Lung (tissue), 11 donors: ENCODE measurements at regions not wholly inside any gene's neighbourhood (a gene's known extent, or its start where the extent isn't known, plus 50 kb on each side); places are given as distances from the start of the nearest gene placed in this dataset.

Experiments
- ATAC-seq: fragments of 200-7000 bp; cut with Tn5 transposase; one replicate; pipeline ENCODE4 v1.9.1; 2020; ENCODE audit warnings: moderate number of reproducible peaks; ENCODE audit not compliant: insufficient read depth, low FRiP score
- DNase-seq, 3 donors: peaks; one replicate each; pipeline ENCODE4 v3.0.0-alpha.2; 2013 to 2017
- H3K27ac ChIP-seq, 2 donors: one replicate each; pipeline ENCODE4 v1.5.1; 2013; ENCODE audit warnings: mild to moderate bottlenecking in 2 of 2, moderate library complexity in 2 of 2, control low read depth in 1 of 2, inconsistent platforms in 1 of 2, low read depth in 1 of 2, low read length in 1 of 2
- H3K27me3 ChIP-seq, 3 donors: one replicate each; pipeline ENCODE4 v1.5.1; 2013; ENCODE audit warnings: low read length in 2 of 3; ENCODE audit not compliant: control insufficient read depth in 3 of 3, insufficient read depth in 3 of 3
- H3K36me3 ChIP-seq, 4 donors: one replicate each; pipeline ENCODE4 v1.5.1; 2013; ENCODE audit warnings: low read length in 4 of 4, mild to moderate bottlenecking in 1 of 4, moderate library complexity in 1 of 4; ENCODE audit not compliant: control insufficient read depth in 4 of 4, insufficient read depth in 4 of 4
- H3K4me1 ChIP-seq, 5 donors: one replicate each; pipeline ENCODE4 v1.5.1; 2013; ENCODE audit warnings: low read length in 5 of 5, mild to moderate bottlenecking in 2 of 5, moderate library complexity in 1 of 5; ENCODE audit not compliant: control insufficient read depth in 5 of 5, insufficient read depth in 5 of 5
- H3K4me3 ChIP-seq: one replicate; pipeline ENCODE4 v1.5.1; 2013; ENCODE audit warnings: mild to moderate bottlenecking, control low read depth, moderate library complexity
- H3K9ac ChIP-seq, 2 donors: one replicate each; pipeline ENCODE4 v1.5.1; 2013; ENCODE audit warnings: low read length in 2 of 2, control low read depth in 1 of 2; ENCODE audit not compliant: insufficient read depth in 1 of 2
- H3K9me3 ChIP-seq, 4 donors: one replicate each; pipeline ENCODE4 v1.5.1; 2013; ENCODE audit warnings: low read length in 3 of 4, mild to moderate bottlenecking in 1 of 4, moderate library complexity in 1 of 4; ENCODE audit not compliant: control insufficient read depth in 4 of 4, insufficient read depth in 3 of 4
- CTCF ChIP-seq: IDR thresholded peaks from 2 replicates; pipeline ENCODE4 v1.5.1; 2012; ENCODE audit warnings: mild to moderate bottlenecking; ENCODE audit errors: control extremely low read depth, extremely low read depth
- WGBS, 2 donors: extraction: QIAGEN DNeasy Blood & Tissue Kit; methylation state at CpG; one replicate each; pipeline ENCODE4 v1.1.7; 2013; 5-methylcytosine and 5-hydroxymethylcytosine counted together
- donor health status: control.
- donor health status: control.
- donor health status: Bipolar disorder and iron deficiency.
- donor health status: healthy.
- donor health status: DM: yes; HTN: yes; CAD: no.

GRCh38 chr14:42550310-42550709 lies 943.6 kb downstream of the LRFN5 start:
- H3K36me3 ChIP-seq, result no peaks in the 10 kb centered on the region
- ATAC-seq, result no peak
- H3K27ac ChIP-seq, result no peak overlapping the region
- TF ChIP-seq CTCF, result no peak
- H3K9me3 ChIP-seq, result no peaks in the 10 kb centered on the region
- H3K9ac ChIP-seq, result no peak overlapping the region
- H3K4me1 ChIP-seq, result no peaks in the 10 kb centered on the region
- DNase-seq, result no peak
- H3K4me3 ChIP-seq, result no peak overlapping the region
- H3K27me3 ChIP-seq, result no peaks in the 10 kb centered on the region

GRCh38 chr14:42548349-42548748 lies 941.7 kb downstream of the LRFN5 start:
- Histone ChIP-seq H3K4me1 (no peaks in the 10 kb centered on the region), H3K27ac (no peak overlapping the region), H3K9me3 (no peaks in the 10 kb centered on the region), H3K9ac (no peak overlapping the region), H3K27me3 (no peaks in the 10 kb centered on the region), H3K4me3 (no peak overlapping the region), H3K36me3 (no peaks in the 10 kb centered on the region)
- DNase-seq (no peak), ATAC-seq (no peak)
- no peak for TF ChIP-seq CTCF

GRCh38 chr14:42545636-42546035 lies 939.0 kb downstream of the LRFN5 start:
- H3K27ac ChIP-seq, result no peak overlapping the region
- no peak overlapping the region for H3K4me3 ChIP-seq
- no peak overlapping the region for H3K9ac ChIP-seq
- WGBS, 2 donors, result 54% methylated on average over 2 of the region's 2 CpGs
- TF ChIP-seq CTCF, result no peak
- ATAC-seq (no peak), DNase-seq (no peak)
- H3K9me3 ChIP-seq, result no peaks in the 10 kb centered on the region
- no peaks in the 10 kb centered on the region for H3K4me1 ChIP-seq
- no peaks in the 10 kb centered on the region for H3K36me3 ChIP-seq
- no peaks in the 10 kb centered on the region for H3K27me3 ChIP-seq

DNA sequence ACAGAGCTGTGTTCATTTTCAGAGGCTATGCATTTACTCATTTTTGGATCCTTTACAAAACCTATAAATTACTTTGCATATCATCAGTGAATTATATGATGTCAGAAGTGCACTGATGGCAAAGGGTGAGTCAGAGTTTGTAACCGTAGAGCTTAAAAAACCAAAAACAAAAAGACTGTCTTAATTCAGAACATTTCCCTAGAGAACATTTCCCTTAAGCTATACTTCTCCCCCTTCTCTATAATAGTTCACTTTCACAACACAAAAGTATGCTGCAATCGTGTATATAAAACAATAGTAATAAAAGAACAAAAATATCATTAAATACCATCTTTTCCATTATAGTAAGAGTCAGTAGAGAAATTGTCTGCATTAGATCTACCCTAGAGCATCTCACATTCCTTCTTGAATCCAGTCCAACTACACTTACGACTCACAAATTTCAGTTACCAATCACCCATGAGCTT lies 934.9 kb downstream of the LRFN5 start:
- H3K9ac ChIP-seq, result no peak overlapping the region
- no peak for DNase-seq
- H3K27me3 ChIP-seq, result no peaks in the 10 kb centered on the region
- no peaks in the 10 kb centered on the region for H3K36me3 ChIP-seq
- no peak for TF ChIP-seq CTCF
- H3K4me3 ChIP-seq, result no peak overlapping the region
- no peak for ATAC-seq
- H3K27ac ChIP-seq, result no peak overlapping the region
- no peaks in the 10 kb centered on the region for H3K4me1 ChIP-seq
- no peaks in the 10 kb centered on the region for H3K9me3 ChIP-seq
- 66 to 71% methylated on average over 3 of the region's 3 CpGs for WGBS, 2 donors
